ENCODE measurements at regions not wholly inside any gene's neighbourhood (a gene's known extent, or its start where the extent isn't known, plus 50 kb on each side); places are given as distances from the start of the nearest gene placed in this dataset.

DNA sequence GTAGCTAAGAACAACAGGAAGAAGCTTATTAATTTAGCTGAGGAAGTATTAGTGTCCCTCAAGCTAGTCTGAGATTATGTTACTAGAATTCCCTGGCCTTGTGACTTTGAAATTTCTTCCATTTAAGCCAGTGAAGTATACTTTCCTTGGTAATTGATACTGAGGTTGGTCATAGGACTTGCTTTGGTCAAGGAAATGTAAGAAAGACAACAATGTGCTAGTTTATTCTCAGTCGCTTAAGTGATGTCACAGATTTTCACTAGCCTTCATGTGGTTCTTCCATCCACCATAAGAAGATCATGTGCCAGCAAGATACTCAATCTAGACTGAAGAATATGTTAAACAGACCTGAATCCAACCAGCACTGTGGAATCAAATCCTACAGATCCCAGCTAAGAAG, 1140.1 kb downstream of the TECRL start:
- CTCF ChIA-PET: no interaction called here
- 95% methylated on average over 1 of the region's 1 CpG for WGBS (ENCODE audit: insufficient coverage, insufficient replicate concordance, low lambda C conversion rate, missing lambda C conversion rate)
- FAIRE-seq: no peak
- POLR2A ChIA-PET: interaction anchor here (0.5 kb wide), 1 partner anchor 38 kb away, joined by 3 read pairs; no protein-coding TSS in a partner anchor
- Histone ChIP-seq H3K4me2 (ENCODE audit: control insufficient read depth, insufficient read depth) (no peak overlapping the region), H4K20me1 (ENCODE audit: control insufficient read depth, insufficient read depth) (no peaks in the 10 kb centered on the region), H3K79me2 (ENCODE audit: control insufficient read depth, insufficient read depth, low read length) (no peaks in the 10 kb centered on the region), H3K36me3 (ENCODE audit: control insufficient read depth in 2 of 2, insufficient read depth in 2 of 2, low read length in 1 of 2) (no peaks in the 10 kb centered on the region), H3K4me3 (no peak overlapping the region), H3K27me3 (replicated peaks in 1 of 2; ENCODE audit: control insufficient read depth in 2 of 2, insufficient read depth in 2 of 2, low read length in 1 of 2) (no peaks in the 10 kb centered on the region), H3K9ac (ENCODE audit: control insufficient read depth, insufficient read depth, low read length) (no peak overlapping the region), H3K27ac (ENCODE audit: control insufficient read depth, insufficient read depth) (no peak overlapping the region), H3K9me3 (replicated peaks; ENCODE audit: control insufficient read depth, insufficient read depth, low read length) (no peaks in the 10 kb centered on the region), H3K4me1 (ENCODE audit: control insufficient read depth, insufficient read depth, low read length) (no peaks in the 10 kb centered on the region), H2AFZ (ENCODE audit: control insufficient read depth, low read depth, low read length) (no peak overlapping the region)
- intact Hi-C loops (cut with micrococcal nuclease; ENCODE audit: unreplicated experiment) (no loop called here), in situ Hi-C loops (cut with MboI) (no loop called here)
- BruUV-seq (replicated peaks): no TSS peak
- DNase-seq (ENCODE audit: low read depth, low spot score): no peak
- SMC1A ChIA-PET (ENCODE audit: uncharacterized antibody, unreplicated experiment): no interaction called here
- RAD21 ChIA-PET (ENCODE audit: unreplicated experiment): no interaction called here
- no peak for ATAC-seq
- TF ChIP-seq, protein P1, sequence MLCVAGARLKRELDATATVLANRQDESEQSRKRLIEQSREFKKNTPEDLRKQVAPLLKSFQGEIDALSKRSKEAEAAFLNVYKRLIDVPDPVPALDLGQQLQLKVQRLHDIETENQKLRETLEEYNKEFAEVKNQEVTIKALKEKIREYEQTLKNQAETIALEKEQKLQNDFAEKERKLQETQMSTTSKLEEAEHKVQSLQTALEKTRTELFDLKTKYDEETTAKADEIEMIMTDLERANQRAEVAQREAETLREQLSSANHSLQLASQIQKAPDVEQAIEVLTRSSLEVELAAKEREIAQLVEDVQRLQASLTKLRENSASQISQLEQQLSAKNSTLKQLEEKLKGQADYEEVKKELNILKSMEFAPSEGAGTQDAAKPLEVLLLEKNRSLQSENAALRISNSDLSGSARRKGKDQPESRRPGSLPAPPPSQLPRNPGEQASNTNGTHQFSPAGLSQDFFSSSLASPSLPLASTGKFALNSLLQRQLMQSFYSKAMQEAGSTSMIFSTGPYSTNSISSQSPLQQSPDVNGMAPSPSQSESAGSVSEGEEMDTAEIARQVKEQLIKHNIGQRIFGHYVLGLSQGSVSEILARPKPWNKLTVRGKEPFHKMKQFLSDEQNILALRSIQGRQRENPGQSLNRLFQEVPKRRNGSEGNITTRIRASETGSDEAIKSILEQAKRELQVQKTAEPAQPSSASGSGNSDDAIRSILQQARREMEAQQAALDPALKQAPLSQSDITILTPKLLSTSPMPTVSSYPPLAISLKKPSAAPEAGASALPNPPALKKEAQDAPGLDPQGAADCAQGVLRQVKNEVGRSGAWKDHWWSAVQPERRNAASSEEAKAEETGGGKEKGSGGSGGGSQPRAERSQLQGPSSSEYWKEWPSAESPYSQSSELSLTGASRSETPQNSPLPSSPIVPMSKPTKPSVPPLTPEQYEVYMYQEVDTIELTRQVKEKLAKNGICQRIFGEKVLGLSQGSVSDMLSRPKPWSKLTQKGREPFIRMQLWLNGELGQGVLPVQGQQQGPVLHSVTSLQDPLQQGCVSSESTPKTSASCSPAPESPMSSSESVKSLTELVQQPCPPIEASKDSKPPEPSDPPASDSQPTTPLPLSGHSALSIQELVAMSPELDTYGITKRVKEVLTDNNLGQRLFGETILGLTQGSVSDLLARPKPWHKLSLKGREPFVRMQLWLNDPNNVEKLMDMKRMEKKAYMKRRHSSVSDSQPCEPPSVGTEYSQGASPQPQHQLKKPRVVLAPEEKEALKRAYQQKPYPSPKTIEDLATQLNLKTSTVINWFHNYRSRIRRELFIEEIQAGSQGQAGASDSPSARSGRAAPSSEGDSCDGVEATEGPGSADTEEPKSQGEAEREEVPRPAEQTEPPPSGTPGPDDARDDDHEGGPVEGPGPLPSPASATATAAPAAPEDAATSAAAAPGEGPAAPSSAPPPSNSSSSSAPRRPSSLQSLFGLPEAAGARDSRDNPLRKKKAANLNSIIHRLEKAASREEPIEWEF (IDR thresholded peaks at IDR 0.05; ENCODE audit: insufficient replicate concordance, low read depth, low read length): no peak
- TF ChIP-seq, protein P2, sequence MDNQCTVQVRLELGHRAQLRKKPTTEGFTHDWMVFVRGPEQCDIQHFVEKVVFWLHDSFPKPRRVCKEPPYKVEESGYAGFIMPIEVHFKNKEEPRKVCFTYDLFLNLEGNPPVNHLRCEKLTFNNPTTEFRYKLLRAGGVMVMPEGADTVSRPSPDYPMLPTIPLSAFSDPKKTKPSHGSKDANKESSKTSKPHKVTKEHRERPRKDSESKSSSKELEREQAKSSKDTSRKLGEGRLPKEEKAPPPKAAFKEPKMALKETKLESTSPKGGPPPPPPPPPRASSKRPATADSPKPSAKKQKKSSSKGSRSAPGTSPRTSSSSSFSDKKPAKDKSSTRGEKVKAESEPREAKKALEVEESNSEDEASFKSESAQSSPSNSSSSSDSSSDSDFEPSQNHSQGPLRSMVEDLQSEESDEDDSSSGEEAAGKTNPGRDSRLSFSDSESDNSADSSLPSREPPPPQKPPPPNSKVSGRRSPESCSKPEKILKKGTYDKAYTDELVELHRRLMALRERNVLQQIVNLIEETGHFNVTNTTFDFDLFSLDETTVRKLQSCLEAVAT (IDR thresholded peaks at IDR 0.05): no peak
- TF ChIP-seq, protein P3, sequence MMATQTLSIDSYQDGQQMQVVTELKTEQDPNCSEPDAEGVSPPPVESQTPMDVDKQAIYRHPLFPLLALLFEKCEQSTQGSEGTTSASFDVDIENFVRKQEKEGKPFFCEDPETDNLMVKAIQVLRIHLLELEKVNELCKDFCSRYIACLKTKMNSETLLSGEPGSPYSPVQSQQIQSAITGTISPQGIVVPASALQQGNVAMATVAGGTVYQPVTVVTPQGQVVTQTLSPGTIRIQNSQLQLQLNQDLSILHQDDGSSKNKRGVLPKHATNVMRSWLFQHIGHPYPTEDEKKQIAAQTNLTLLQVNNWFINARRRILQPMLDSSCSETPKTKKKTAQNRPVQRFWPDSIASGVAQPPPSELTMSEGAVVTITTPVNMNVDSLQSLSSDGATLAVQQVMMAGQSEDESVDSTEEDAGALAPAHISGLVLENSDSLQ (IDR thresholded peaks at IDR 0.05): no peak
- TF ChIP-seq, protein P4, sequence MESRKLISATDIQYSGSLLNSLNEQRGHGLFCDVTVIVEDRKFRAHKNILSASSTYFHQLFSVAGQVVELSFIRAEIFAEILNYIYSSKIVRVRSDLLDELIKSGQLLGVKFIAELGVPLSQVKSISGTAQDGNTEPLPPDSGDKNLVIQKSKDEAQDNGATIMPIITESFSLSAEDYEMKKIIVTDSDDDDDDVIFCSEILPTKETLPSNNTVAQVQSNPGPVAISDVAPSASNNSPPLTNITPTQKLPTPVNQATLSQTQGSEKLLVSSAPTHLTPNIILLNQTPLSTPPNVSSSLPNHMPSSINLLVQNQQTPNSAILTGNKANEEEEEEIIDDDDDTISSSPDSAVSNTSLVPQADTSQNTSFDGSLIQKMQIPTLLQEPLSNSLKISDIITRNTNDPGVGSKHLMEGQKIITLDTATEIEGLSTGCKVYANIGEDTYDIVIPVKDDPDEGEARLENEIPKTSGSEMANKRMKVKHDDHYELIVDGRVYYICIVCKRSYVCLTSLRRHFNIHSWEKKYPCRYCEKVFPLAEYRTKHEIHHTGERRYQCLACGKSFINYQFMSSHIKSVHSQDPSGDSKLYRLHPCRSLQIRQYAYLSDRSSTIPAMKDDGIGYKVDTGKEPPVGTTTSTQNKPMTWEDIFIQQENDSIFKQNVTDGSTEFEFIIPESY (IDR thresholded peaks at IDR 0.05): no peak
- TF ChIP-seq GATAD2B (conservative IDR thresholded peaks at IDR 0.05; ENCODE audit: low read depth): no peak
- TF ChIP-seq JUND (IDR thresholded peaks at IDR 0.05; ENCODE audit: low read depth, low read length): no peak
- TF ChIP-seq, protein P5, sequence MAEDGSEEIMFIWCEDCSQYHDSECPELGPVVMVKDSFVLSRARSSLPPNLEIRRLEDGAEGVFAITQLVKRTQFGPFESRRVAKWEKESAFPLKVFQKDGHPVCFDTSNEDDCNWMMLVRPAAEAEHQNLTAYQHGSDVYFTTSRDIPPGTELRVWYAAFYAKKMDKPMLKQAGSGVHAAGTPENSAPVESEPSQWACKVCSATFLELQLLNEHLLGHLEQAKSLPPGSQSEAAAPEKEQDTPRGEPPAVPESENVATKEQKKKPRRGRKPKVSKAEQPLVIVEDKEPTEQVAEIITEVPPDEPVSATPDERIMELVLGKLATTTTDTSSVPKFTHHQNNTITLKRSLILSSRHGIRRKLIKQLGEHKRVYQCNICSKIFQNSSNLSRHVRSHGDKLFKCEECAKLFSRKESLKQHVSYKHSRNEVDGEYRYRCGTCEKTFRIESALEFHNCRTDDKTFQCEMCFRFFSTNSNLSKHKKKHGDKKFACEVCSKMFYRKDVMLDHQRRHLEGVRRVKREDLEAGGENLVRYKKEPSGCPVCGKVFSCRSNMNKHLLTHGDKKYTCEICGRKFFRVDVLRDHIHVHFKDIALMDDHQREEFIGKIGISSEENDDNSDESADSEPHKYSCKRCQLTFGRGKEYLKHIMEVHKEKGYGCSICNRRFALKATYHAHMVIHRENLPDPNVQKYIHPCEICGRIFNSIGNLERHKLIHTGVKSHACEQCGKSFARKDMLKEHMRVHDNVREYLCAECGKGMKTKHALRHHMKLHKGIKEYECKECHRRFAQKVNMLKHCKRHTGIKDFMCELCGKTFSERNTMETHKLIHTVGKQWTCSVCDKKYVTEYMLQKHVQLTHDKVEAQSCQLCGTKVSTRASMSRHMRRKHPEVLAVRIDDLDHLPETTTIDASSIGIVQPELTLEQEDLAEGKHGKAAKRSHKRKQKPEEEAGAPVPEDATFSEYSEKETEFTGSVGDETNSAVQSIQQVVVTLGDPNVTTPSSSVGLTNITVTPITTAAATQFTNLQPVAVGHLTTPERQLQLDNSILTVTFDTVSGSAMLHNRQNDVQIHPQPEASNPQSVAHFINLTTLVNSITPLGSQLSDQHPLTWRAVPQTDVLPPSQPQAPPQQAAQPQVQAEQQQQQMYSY (CRISPR knock-in tag; IDR thresholded peaks at IDR 0.05): no peak
- no peak for TF ChIP-seq BCL11A (IDR thresholded peaks at IDR 0.05; ENCODE audit: low read depth, low read length)
- TF ChIP-seq, protein P6, sequence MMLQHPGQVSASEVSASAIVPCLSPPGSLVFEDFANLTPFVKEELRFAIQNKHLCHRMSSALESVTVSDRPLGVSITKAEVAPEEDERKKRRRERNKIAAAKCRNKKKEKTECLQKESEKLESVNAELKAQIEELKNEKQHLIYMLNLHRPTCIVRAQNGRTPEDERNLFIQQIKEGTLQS (IDR thresholded peaks at IDR 0.05; ENCODE audit: borderline replicate concordance, extremely low read depth, low read depth, low read length): no peak
- no peak for TF ChIP-seq RELA (IDR thresholded peaks at IDR 0.05; ENCODE audit: borderline replicate concordance, partially characterized antibody)

Data from GM12878 (cell line).